ENCODE measurements at regions not wholly inside any gene's neighbourhood (a gene's known extent, or its start where the extent isn't known, plus 50 kb on each side); places are given as distances from the start of the nearest gene placed in this dataset.

DNA sequence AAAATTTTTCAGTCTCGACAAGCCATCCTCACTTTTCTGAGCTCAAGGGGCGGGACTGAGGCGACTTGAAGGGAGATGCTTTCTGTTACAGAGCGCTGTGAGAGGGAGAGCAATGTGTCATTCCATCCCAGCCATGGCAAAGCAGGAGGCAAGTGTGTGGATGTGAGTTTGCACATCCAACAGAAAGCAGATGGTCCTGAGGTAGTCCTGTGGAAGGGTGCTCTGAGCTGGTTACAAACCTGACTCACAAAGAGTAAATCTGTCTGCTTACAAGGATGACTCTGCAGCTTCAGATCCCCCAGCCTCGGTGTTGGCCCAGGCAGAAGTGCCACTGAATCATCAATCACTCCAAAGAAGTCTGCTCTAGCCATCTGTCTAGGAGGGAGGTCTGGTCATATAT lies 482.0 kb upstream of the DCC start:
- DNase-seq (ENCODE audit: low spot score): no peak
- no peak overlapping the region for H2AFZ ChIP-seq (ENCODE audit: low read length)
- no peak overlapping the region for H3K4me2 ChIP-seq (ENCODE audit: low read length)
- H3K4me1 ChIP-seq (ENCODE audit: insufficient read depth, low read length, poor library complexity, severe bottlenecking): no peaks in the 10 kb centered on the region
- H4K20me1 ChIP-seq (ENCODE audit: insufficient read depth, low read length): no peaks in the 10 kb centered on the region
- no peak for TF ChIP-seq EZH2phosphoT487 (IDR thresholded peaks at IDR 0.05; ENCODE audit: borderline replicate concordance, low read depth, low read length)
- TF ChIP-seq, protein P1, sequence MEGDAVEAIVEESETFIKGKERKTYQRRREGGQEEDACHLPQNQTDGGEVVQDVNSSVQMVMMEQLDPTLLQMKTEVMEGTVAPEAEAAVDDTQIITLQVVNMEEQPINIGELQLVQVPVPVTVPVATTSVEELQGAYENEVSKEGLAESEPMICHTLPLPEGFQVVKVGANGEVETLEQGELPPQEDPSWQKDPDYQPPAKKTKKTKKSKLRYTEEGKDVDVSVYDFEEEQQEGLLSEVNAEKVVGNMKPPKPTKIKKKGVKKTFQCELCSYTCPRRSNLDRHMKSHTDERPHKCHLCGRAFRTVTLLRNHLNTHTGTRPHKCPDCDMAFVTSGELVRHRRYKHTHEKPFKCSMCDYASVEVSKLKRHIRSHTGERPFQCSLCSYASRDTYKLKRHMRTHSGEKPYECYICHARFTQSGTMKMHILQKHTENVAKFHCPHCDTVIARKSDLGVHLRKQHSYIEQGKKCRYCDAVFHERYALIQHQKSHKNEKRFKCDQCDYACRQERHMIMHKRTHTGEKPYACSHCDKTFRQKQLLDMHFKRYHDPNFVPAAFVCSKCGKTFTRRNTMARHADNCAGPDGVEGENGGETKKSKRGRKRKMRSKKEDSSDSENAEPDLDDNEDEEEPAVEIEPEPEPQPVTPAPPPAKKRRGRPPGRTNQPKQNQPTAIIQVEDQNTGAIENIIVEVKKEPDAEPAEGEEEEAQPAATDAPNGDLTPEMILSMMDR (conservative IDR thresholded peaks at IDR 0.05; ENCODE audit: low read length): no peak
- H3K79me2 ChIP-seq (ENCODE audit: insufficient read depth, low read depth, low read length): no peaks in the 10 kb centered on the region
- H3K4me3 ChIP-seq (ENCODE audit: low read depth, low read length, poor library complexity, severe bottlenecking): no peak overlapping the region
- ChIA-PET POLR2A (no interaction called here), CTCF (ENCODE audit: unreplicated experiment) (no interaction called here)
- no peaks in the 10 kb centered on the region for H3K9me3 ChIP-seq (ENCODE audit: low read length)
- no TSS peak for BruUV-seq (replicated peaks)
- H3K9me2 ChIP-seq (ENCODE audit: insufficient read depth, low read length): no peaks in the 10 kb centered on the region
- intact Hi-C loops (cut with micrococcal nuclease; ENCODE audit: unreplicated experiment): no loop called here
- H3K36me3 ChIP-seq (ENCODE audit: insufficient read depth, low read length): no peaks in the 10 kb centered on the region
- no peak overlapping the region for H3K27ac ChIP-seq (ENCODE audit: low read depth, low read length, poor library complexity, severe bottlenecking)

DNA sequence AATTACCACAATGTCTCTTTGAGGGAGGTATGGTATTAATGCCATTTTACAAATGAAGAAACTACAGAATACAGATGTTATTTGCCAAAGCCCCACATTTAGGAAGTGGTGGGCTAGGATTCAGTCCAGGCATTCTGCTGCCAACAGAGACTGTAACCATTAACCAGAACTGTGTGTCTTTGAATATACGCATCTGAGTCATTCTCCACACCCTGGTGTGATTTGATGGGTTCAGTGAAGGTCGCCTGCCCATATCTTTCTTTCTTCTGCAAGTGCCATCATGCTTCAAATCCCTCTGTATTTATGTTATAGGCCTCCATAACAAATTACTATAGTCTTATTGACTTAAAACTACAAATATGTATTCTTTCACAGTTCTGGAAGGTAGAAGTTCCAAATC lies 479.0 kb upstream of the DCC start:
- H4K20me1 ChIP-seq (ENCODE audit: insufficient read depth, low read length): no peaks in the 10 kb centered on the region
- intact Hi-C loops (cut with micrococcal nuclease; ENCODE audit: unreplicated experiment): no loop called here
- no peak for DNase-seq (ENCODE audit: low spot score)
- no peak overlapping the region for H3K4me3 ChIP-seq (ENCODE audit: low read depth, low read length, poor library complexity, severe bottlenecking)
- no peaks in the 10 kb centered on the region for H3K9me2 ChIP-seq (ENCODE audit: insufficient read depth, low read length)
- TF ChIP-seq EZH2phosphoT487 (IDR thresholded peaks at IDR 0.05; ENCODE audit: borderline replicate concordance, low read depth, low read length): no peak
- TF ChIP-seq, protein P1 (conservative IDR thresholded peaks at IDR 0.05; ENCODE audit: low read length): no peak
- no peak overlapping the region for H3K4me2 ChIP-seq (ENCODE audit: low read length)
- ChIA-PET CTCF (ENCODE audit: unreplicated experiment) (no interaction called here), POLR2A (no interaction called here)
- no peaks in the 10 kb centered on the region for H3K79me2 ChIP-seq (ENCODE audit: insufficient read depth, low read depth, low read length)
- no peaks in the 10 kb centered on the region for H3K36me3 ChIP-seq (ENCODE audit: insufficient read depth, low read length)
- H3K4me1 ChIP-seq (ENCODE audit: insufficient read depth, low read length, poor library complexity, severe bottlenecking): no peaks in the 10 kb centered on the region
- no peak overlapping the region for H3K27ac ChIP-seq (ENCODE audit: low read depth, low read length, poor library complexity, severe bottlenecking)
- no peak overlapping the region for H2AFZ ChIP-seq (ENCODE audit: low read length)
- no TSS peak for BruUV-seq (replicated peaks)
- no peaks in the 10 kb centered on the region for H3K9me3 ChIP-seq (ENCODE audit: low read length)

DNA sequence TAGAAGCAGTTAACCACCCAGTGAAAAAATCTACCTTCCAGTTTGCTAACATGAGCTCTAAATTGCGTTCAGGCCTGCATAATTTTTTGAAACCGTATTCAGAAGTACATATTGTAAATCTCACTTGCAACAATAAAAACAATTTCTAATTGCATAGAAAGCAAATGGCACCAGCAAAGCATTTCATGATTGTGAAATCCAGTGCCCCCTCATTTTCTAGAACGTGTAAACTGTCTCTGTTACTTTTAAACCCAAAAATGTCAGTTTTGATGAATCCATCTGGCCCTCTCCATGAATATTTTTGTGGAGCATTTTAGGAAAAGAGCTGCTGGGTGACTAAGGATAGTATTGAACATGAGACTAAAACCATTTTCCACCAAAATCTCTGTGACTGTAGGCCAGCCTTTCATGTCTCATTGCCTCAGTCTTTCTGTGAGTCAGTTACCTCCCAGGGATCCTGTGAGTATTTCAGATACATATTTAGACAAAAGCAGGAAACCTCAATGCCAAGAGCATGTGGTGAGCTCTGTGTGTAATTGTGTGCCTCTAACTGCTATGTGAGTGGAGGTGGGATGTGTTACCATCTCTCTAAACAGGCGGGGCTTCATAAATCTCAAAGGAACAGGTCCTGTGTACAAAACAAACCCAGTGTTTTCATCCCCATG lies 477.8 kb upstream of the DCC start:
- no peak overlapping the region for H2AFZ ChIP-seq (ENCODE audit: low read length)
- ChIA-PET CTCF (ENCODE audit: unreplicated experiment) (no interaction called here), POLR2A (no interaction called here)
- DNase-seq (ENCODE audit: low spot score): no peak
- no peaks in the 10 kb centered on the region for H3K9me3 ChIP-seq (ENCODE audit: low read length)
- no TSS peak for BruUV-seq (replicated peaks)
- intact Hi-C loops (cut with micrococcal nuclease; ENCODE audit: unreplicated experiment): no loop called here
- no peak overlapping the region for H3K4me2 ChIP-seq (ENCODE audit: low read length)
- H3K9me2 ChIP-seq (ENCODE audit: insufficient read depth, low read length): no peaks in the 10 kb centered on the region
- no peak overlapping the region for H3K27ac ChIP-seq (ENCODE audit: low read depth, low read length, poor library complexity, severe bottlenecking)
- TF ChIP-seq, protein P1 (conservative IDR thresholded peaks at IDR 0.05; ENCODE audit: low read length): no peak
- TF ChIP-seq EZH2phosphoT487 (IDR thresholded peaks at IDR 0.05; ENCODE audit: borderline replicate concordance, low read depth, low read length): no peak
- H3K4me1 ChIP-seq (ENCODE audit: insufficient read depth, low read length, poor library complexity, severe bottlenecking): no peaks in the 10 kb centered on the region
- H3K36me3 ChIP-seq (ENCODE audit: insufficient read depth, low read length): no peaks in the 10 kb centered on the region
- no peaks in the 10 kb centered on the region for H3K79me2 ChIP-seq (ENCODE audit: insufficient read depth, low read depth, low read length)
- no peaks in the 10 kb centered on the region for H4K20me1 ChIP-seq (ENCODE audit: insufficient read depth, low read length)
- H3K4me3 ChIP-seq (ENCODE audit: low read depth, low read length, poor library complexity, severe bottlenecking): no peak overlapping the region

All from OCI-LY7 (cell line).